Keratinocyte (primary cell): ENCODE measurements at regions not wholly inside any gene's neighbourhood (a gene's known extent, or its start where the extent isn't known, plus 50 kb on each side); places are given as distances from the start of the nearest gene placed in this dataset.

Experiments
- DNase-seq: peaks from one replicate; pipeline ENCODE4 v3.0.0-alpha.2; 2011; ENCODE audit warnings: low read depth, missing footprints, low spot score
- FAIRE-seq: peaks from 2 replicates; lab custom pipeline; 2011; peaks lifted over from hg19 to GRCh38; lab: Jason Lieb, UNC
- H2AFZ ChIP-seq: 2 replicates; pipeline ENCODE4 v1.6.0; 2012; ENCODE audit warnings: low read length, control low read depth, inconsistent platforms; ENCODE audit not compliant: control insufficient read depth
- H3K27ac ChIP-seq: 2 replicates; pipeline ENCODE4 v1.5.1; 2011; ENCODE audit warnings: low read length; ENCODE audit not compliant: control insufficient read depth, insufficient read depth
- H3K27me3 ChIP-seq: 3 replicates; pipeline ENCODE4 v1.6.0; 2011; ENCODE audit warnings: low read length; ENCODE audit not compliant: control insufficient read depth, insufficient read depth; ENCODE audit errors: extremely low read depth
- H3K36me3 ChIP-seq, 2 experiments: 2 replicates in 1 of 2; 3 replicates in 1 of 2; pipeline ENCODE4 v1.5.1; 2011; ENCODE audit warnings: low read length in 2 of 2, mild to moderate bottlenecking in 1 of 2; ENCODE audit not compliant: control insufficient read depth in 2 of 2, insufficient read depth in 2 of 2; ENCODE audit errors: extremely low read depth in 1 of 2
- H3K4me1 ChIP-seq: 3 replicates; pipeline ENCODE4 v1.5.1; 2011; ENCODE audit warnings: low read length; ENCODE audit not compliant: control insufficient read depth, insufficient read depth; ENCODE audit errors: extremely low read depth
- H3K4me2 ChIP-seq: 3 replicates; pipeline ENCODE4 v1.6.0; 2011; ENCODE audit warnings: low read depth, low read length; ENCODE audit not compliant: control insufficient read depth, insufficient read depth; ENCODE audit errors: extremely low read depth
- H3K4me3 ChIP-seq, 3 experiments: fragments of 200-600 bp in 1 of 3; sonication (generic) in 1 of 3; 2 replicates in 2 of 3; 3 replicates in 1 of 3; pipeline ENCODE4 v1.5.1; 2011 to 2016; ENCODE audit warnings: low read length in 3 of 3, mild to moderate bottlenecking in 3 of 3, control low read depth in 2 of 3, inconsistent platforms in 1 of 3, low read depth in 1 of 3, mixed read lengths in 1 of 3, mixed run types in 1 of 3, moderate library complexity in 1 of 3; ENCODE audit not compliant: control insufficient read depth in 2 of 3, insufficient read depth in 2 of 3; ENCODE audit errors: extremely low read depth in 1 of 3
- H3K79me2 ChIP-seq: 2 replicates; pipeline ENCODE4 v1.6.0; 2012; ENCODE audit warnings: low read length; ENCODE audit not compliant: control insufficient read depth, insufficient read depth
- H3K9ac ChIP-seq: 3 replicates; pipeline ENCODE4 v1.6.0; 2011; ENCODE audit warnings: low read length; ENCODE audit not compliant: control insufficient read depth, insufficient read depth; ENCODE audit errors: extremely low read depth
- H3K9me1 ChIP-seq: 3 replicates; pipeline ENCODE4 v1.6.0; 2011; ENCODE audit warnings: low read length; ENCODE audit not compliant: control insufficient read depth, insufficient read depth; ENCODE audit errors: extremely low read depth
- H3K9me3 ChIP-seq: 2 replicates; pipeline ENCODE4 v1.5.1; 2012; ENCODE audit warnings: low read depth, low read length; ENCODE audit not compliant: control insufficient read depth
- H4K20me1 ChIP-seq: 3 replicates; pipeline ENCODE4 v1.6.0; 2011; ENCODE audit warnings: low read length; ENCODE audit not compliant: control insufficient read depth, insufficient read depth; ENCODE audit errors: extremely low read depth
- CTCF ChIP-seq, 3 experiments: IDR thresholded peaks in 1 of 3; conservative IDR thresholded peaks in 1 of 3; optimal IDR thresholded peaks in 1 of 3; 2 replicates in 2 of 3; 3 replicates in 1 of 3; pipeline versions ENCODE3 to v1.5.1; 2011; ENCODE audit warnings: low read length in 3 of 3, mild to moderate bottlenecking in 3 of 3, moderate library complexity in 2 of 3, control low read depth in 1 of 3, inconsistent platforms in 1 of 3; ENCODE audit not compliant: insufficient read depth in 2 of 3; ENCODE audit errors: extremely low read depth in 1 of 3
- EZH2 ChIP-seq: IDR thresholded peaks from one replicate; pipeline ENCODE4 v1.6.1; 2012; ENCODE audit warnings: inconsistent platforms, mild to moderate bottlenecking, low read length, moderate library complexity
- dilution Hi-C: fragments of 300-500 bp; cut with MboI; formaldehyde crosslinking; loops from one replicate; pipeline ENCODE4 v1.7.0; 2020; ENCODE audit warnings: low sequenced_read_pairs; ENCODE audit not compliant: extremely low pct_ligation_motif_present

GRCh38 chr9:38185647-38186403 lies 116.8 kb upstream of the SHB start:
- FAIRE-seq (no peak), DNase-seq (no peak)
- no peak overlapping the region for H3K4me3 ChIP-seq
- H3K4me2 ChIP-seq, result no peak overlapping the region
- H3K9me3 ChIP-seq, result no peaks in the 10 kb centered on the region
- TF ChIP-seq CTCF (optimal IDR thresholded peaks at IDR 0.05 in 1 of 3, IDR thresholded peaks at IDR 0.05 in 1 of 3, conservative IDR thresholded peaks at IDR 0.05 in 1 of 3; ENCODE audit: extremely low read depth in 1 of 3, insufficient read depth in 2 of 3, low read length in 3 of 3) (no peak), EZH2 (no peak)
- H3K36me3 ChIP-seq, result no peaks in the 10 kb centered on the region
- peaks cover 12% of the 10 kb centered on the region for H3K4me1 ChIP-seq
- dilution Hi-C loops, result no loop called here
- H3K9ac ChIP-seq, result no peak overlapping the region
- no peaks in the 10 kb centered on the region for H3K9me1 ChIP-seq
- H3K27ac ChIP-seq, result no peak overlapping the region
- no peaks in the 10 kb centered on the region for H3K27me3 ChIP-seq
- H2AFZ ChIP-seq, result no peak overlapping the region
- H3K79me2 ChIP-seq, result no peaks in the 10 kb centered on the region
- no peaks in the 10 kb centered on the region for H4K20me1 ChIP-seq

DNA sequence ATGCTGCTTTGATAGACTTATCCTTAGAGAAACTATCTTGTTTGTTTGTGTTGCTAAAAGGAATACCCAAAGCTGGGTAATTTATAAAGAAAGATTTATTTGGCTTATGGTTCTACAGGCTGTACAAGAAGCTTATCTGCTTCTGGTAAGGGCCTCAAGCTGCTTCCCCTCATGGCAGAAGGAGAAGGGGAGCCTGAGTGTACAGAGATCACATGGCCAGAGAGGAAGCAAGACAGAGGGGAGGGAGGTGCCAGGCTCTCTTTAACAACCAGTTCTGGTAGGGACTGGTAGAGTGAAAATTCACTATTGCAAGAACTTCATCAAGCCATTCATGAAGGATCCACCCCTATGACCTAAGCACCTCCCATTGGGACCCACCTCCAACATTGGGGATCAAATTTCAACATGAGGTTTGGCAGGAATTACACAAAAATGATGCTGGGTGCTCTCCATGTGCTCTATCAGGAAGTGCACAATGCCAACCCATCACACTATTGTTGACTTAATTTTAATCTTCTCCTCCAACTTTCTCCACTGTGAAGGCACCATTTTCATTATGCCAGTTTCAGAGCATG lies 115.1 kb upstream of the SHB start:
- Histone ChIP-seq H3K27ac (no peak overlapping the region), H3K79me2 (no peaks in the 10 kb centered on the region), H3K4me2 (no peak overlapping the region), H4K20me1 (no peaks in the 10 kb centered on the region), H3K4me3 (no peak overlapping the region), H3K4me1 (peaks cover 12% of the 10 kb centered on the region), H3K9me3 (no peaks in the 10 kb centered on the region), H3K36me3 (no peaks in the 10 kb centered on the region), H3K9me1 (no peaks in the 10 kb centered on the region), H2AFZ (no peak overlapping the region), H3K27me3 (no peaks in the 10 kb centered on the region), H3K9ac (no peak overlapping the region)
- DNase-seq (no peak), FAIRE-seq (peak; percentile 34)
- TF ChIP-seq EZH2, result no peak
- TF ChIP-seq CTCF (optimal IDR thresholded peaks at IDR 0.05 in 1 of 3, IDR thresholded peaks at IDR 0.05 in 1 of 3, conservative IDR thresholded peaks at IDR 0.05 in 1 of 3; ENCODE audit: extremely low read depth in 1 of 3, insufficient read depth in 2 of 3, low read length in 3 of 3), result no peak
- dilution Hi-C loops, result no loop called here
